Left lung (tissue), 4 donors: ENCODE measurements at regions not wholly inside any gene's neighbourhood (a gene's known extent, or its start where the extent isn't known, plus 50 kb on each side); places are given as distances from the start of the nearest gene placed in this dataset.

Experiments
- ATAC-seq: fragments of 200-7000 bp; cut with Tn5 transposase; one replicate; pipeline ENCODE4 v1.9.1; 2020; ENCODE audit warnings: moderate library complexity
- DNase-seq, 4 donors: peaks; one replicate each; pipeline ENCODE4 v3.0.0-alpha.2; 2013 to 2020
- H3K27ac ChIP-seq, 2 donors: fragments of 200-600 bp; sonication (generic) in 1 of 2; one replicate each; pipeline versions ENCODE4 v1.5.0 to v1.8.0; 2020 to 2021
- H3K27me3 ChIP-seq, 2 donors: fragments of 200-600 bp; sonication (generic) in 1 of 2; one replicate each; pipeline versions ENCODE4 v1.5.0 to v1.8.0; 2020 to 2021
- H3K36me3 ChIP-seq, 2 donors: fragments of 200-600 bp; sonication (generic) in 1 of 2; one replicate each; pipeline versions ENCODE4 v1.5.0 to v1.8.0; 2020 to 2021
- H3K4me1 ChIP-seq, 2 donors: fragments of 200-600 bp; one replicate each; pipeline ENCODE4 v1.8.0; 2021
- H3K4me3 ChIP-seq, 2 donors: fragments of 200-600 bp; sonication (generic) in 1 of 2; one replicate each; pipeline versions ENCODE4 v1.5.0 to v1.8.0; 2020 to 2021; ENCODE audit warnings: mild to moderate bottlenecking in 1 of 2
- H3K9me3 ChIP-seq, 2 donors: fragments of 200-600 bp; sonication (generic) in 1 of 2; one replicate each; pipeline versions ENCODE4 v1.5.0 to v1.8.0; 2020 to 2021
- CTCF ChIP-seq, 2 donors: fragments of 200-600 bp; sonication (generic) in 1 of 2; IDR thresholded peaks; one replicate each; pipeline versions ENCODE4 v1.5.0 to v1.8.0; 2021; ENCODE audit warnings: antibody characterized with exemption in 2 of 2
- intact Hi-C, 2 donors: fragments of 100-400 bp; cut with DNase I; formaldehyde crosslinking; loops; one replicate each; pipeline versions ENCODE4 v1.11.2 to v1.14.2; 2022
- donor health status: DM: no; HTN: yes; CAD: no.
- donor health status: DM: no; HTN: no; CAD: no.

GRCh38 chr5:166211640-166212039 is 2079.8 kb upstream of the WWC1 start:
- Histone ChIP-seq H3K4me1 (no peaks in the 10 kb centered on the region), H3K27ac (no peak overlapping the region), H3K4me3 (no peak overlapping the region), H3K36me3 (no peaks in the 10 kb centered on the region), H3K9me3 (peaks cover 0 to 11% of the 10 kb centered on the region in 2 donors), H3K27me3 (no peaks in the 10 kb centered on the region)
- TF ChIP-seq CTCF (IDR thresholded peaks at IDR 0.05), result no peak
- ATAC-seq (no peak), DNase-seq (no peak)
- intact Hi-C loops, result no loop called here

DNA sequence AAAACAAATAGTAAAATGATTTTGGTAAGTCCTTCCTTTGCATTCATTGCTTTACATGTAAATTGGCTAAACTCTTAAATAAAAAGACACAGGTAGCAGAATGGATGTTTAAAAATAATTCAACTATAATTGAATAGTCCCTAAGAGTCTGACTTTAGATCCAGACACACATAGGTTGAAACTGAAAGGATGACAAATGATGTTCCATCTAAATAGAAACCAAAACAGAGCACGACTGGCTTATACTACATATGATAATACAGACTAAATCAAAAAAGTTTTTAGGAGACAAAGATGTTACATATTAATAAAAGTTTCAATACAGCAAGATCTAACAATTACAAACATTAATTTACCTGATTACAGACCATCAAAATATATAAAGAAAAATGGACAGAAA is 2055.1 kb upstream of the WWC1 start:
- Histone ChIP-seq H3K9me3 (peaks cover 0 to 30% of the 10 kb centered on the region in 2 donors), H3K27me3 (no peaks in the 10 kb centered on the region), H3K4me1 (no peaks in the 10 kb centered on the region), H3K4me3 (no peak overlapping the region), H3K36me3 (no peaks in the 10 kb centered on the region), H3K27ac (no peak overlapping the region)
- intact Hi-C loops, result no loop called here
- DNase-seq (no peak), ATAC-seq (no peak)
- TF ChIP-seq CTCF (IDR thresholded peaks at IDR 0.05), result no peak

DNA sequence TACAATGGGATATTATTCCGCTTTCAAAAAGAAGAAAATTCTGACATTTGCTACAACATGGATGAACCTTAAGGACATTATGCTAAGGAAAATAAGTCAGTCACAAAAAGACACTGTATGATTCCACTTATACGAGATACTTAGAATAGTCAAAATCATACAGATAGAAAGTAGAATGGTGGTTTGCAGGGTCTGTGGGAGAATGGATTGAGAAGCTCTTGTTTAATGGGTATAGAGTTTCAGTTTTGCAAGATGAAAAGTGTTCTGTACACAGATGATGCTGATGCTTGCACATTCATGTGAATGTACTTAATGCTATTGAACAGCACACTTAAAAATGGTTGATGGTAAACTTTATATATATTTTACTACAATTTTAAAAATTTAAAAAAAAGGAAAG is 2050.7 kb upstream of the WWC1 start:
- no peak for ATAC-seq
- Histone ChIP-seq H3K27me3 (no peaks in the 10 kb centered on the region), H3K36me3 (no peaks in the 10 kb centered on the region), H3K27ac (no peak overlapping the region), H3K9me3 (peaks cover 0 to 9% of the 10 kb centered on the region in 2 donors), H3K4me3 (no peak overlapping the region), H3K4me1 (no peaks in the 10 kb centered on the region)
- TF ChIP-seq CTCF (IDR thresholded peaks at IDR 0.05), result no peak
- DNase-seq, result no peak
- intact Hi-C loops, result no loop called here

- Histone ChIP-seq H3K27me3 (no peaks in the 10 kb centered on the region), H3K9me3 (no peaks in the 10 kb centered on the region), H3K4me1 (no peaks in the 10 kb centered on the region), H3K4me3 (no peak overlapping the region), H3K36me3 (no peaks in the 10 kb centered on the region), H3K27ac (no peak overlapping the region)
- ATAC-seq (no peak), DNase-seq (no peak)
- intact Hi-C loops, result no loop called here
- TF ChIP-seq CTCF (IDR thresholded peaks at IDR 0.05), result no peak
Measured at GRCh38 chr5:166245556-166245955, 2045.9 kb upstream of the WWC1 start.

DNA sequence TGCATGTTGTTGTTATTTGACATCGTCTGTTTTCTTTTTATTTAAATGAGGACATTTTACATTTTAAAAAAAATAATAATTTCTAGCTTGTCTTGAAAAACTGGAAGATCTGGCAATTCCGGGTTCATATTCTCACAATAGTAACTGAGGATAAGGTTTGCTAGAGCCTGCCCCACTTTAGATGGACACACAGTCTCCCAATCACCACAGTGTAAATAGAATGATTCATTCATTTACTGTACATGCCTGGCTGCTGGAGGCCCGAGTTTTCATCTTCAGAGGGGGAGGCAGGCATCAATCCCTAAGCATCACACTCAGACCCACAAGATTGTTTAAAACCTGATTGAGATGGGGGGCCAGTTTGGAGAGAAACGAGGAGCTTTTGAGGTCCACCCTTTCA is 2039.7 kb upstream of the WWC1 start:
- H3K27me3 ChIP-seq, result no peaks in the 10 kb centered on the region
- H3K36me3 ChIP-seq, result no peaks in the 10 kb centered on the region
- peaks cover 0 to 4% of the 10 kb centered on the region in 2 donors for H3K9me3 ChIP-seq
- H3K27ac ChIP-seq, result no peak overlapping the region
- H3K4me3 ChIP-seq, result no peak overlapping the region
- intact Hi-C loops, result no loop called here
- no peaks in the 10 kb centered on the region for H3K4me1 ChIP-seq
- TF ChIP-seq CTCF (IDR thresholded peaks at IDR 0.05), result no peak
- DNase-seq (no peak), ATAC-seq (no peak)
